ENCODE measurements at regions not wholly inside any gene's neighbourhood (a gene's known extent, or its start where the extent isn't known, plus 50 kb on each side); places are given as distances from the start of the nearest gene placed in this dataset.
"Not testable (repeated sequence)": the region's sequence is repeated elsewhere in the genome, so short reads cannot be mapped to it uniquely, and the experiment has no call there.

DNA sequence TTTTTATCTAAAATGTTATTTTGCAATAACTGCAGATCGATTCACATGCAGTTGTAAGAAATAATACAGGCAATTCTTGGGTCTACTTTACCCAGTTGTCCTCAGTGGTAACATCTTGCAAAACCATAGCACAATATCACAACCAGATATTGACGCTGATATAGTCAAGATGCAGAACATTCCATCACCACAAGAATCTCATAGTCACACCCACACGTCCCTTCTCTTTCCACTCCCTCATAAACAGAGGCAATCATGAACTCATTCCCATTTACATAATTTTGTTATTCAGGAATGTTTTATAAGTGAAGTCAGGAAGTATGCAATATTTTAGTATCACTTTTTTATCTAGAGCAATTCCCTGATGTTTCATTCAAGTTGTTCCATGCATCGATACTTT lies 797.5 kb upstream of the RAB6C start:
- no peak for DNase-seq (ENCODE audit: low read depth)

- DNase-seq (ENCODE audit: low read depth): no peak
Observed at GRCh38 chr2:129187343-129187742, 792.1 kb upstream of the RAB6C start.

GRCh38 chr2:129188451-129188850 lies 791.0 kb upstream of the RAB6C start:
- no peak for DNase-seq (ENCODE audit: low read depth)

DNA sequence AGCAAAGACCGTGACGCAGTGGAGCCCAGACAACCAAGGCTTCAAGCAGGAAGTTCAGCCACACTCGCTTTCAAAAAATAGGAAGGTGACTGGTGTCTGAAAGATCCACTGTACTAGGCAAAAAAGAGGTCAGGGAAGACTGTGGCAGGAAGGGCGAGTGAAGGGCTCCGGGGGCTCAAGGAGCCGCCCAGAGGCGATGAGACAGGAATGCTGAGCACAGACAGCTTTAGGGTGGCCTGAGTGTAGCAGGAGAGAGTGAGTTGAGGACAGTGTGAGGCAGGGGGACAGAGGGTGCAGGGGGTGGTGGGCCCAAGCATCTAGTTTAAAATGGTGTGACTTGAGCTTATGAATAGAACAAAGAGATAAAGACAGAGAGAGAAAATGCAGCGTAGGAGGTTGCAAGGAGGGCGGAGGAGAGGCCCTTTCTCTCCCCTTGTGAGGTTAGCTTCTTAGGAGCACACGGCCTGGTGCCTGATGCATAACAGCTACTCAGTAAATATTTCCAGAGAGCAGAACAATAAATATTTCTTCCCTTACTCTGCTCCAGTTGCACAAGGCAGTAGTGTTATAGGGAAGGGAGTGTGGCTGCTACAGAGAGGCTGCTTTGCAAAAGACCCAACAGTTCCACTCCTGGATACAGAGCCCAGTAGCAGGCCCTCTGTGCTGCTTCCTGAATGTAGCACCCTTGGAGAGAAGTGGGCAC lies 789.7 kb upstream of the RAB6C start:
- no peak for DNase-seq (ENCODE audit: low read depth)

- no peak for DNase-seq (ENCODE audit: low read depth)
Observed at GRCh38 chr2:129190494-129190893, 789.0 kb upstream of the RAB6C start.

- DNase-seq (ENCODE audit: low read depth): peak; percentile 7
Observed at GRCh38 chr2:129191530-129191929, 787.9 kb upstream of the RAB6C start.

DNA sequence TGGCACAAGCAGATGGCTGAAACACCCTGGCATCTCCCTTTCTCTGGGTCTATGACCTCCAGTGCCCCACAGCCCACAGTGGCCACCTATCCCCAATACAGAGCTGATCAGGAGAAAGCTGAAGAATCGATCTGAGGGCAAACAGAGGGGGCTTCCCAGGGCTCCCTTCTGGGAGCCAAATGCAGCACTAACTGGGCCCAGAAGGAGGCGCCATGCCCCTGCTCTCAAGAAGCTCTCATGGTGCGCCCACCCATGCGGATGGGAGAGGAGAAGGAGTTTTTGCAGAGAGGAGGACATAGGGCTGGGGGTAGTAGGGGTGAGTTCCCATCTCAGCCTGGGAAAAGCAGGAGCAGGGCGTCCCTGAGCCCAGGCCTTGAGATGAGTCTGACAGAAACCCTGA lies 787.3 kb upstream of the RAB6C start:
- no peak for DNase-seq (ENCODE audit: low read depth)

DNA sequence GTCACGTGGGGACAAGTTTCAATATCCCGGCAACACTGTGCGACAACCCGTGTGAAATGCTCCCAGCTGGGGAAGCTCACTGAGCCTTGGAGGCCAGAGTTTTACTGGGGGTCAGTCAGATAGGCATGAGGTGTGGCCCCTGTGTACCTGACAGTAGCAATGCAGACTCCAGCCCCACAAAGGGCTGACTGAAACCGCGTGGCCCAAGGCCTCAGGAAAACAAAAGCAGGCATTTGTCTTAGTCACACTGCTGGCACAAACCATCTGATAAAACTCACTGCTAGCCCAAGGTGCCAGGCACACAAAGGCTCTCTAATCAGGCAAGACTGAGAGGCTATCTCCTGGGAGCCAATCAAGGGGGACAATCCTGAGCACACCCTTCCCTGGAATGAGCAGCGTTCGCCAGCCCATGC lies 786.6 kb upstream of the RAB6C start:
- DNase-seq (ENCODE audit: low read depth): no peak

- DNase-seq (ENCODE audit: low read depth): no peak
Observed at GRCh38 chr2:129193961-129194360, 785.5 kb upstream of the RAB6C start.

GRCh38 chr2:129199501-129199900 lies 780.0 kb upstream of the RAB6C start:
- DNase-seq (ENCODE audit: low read depth): no peak

DNA sequence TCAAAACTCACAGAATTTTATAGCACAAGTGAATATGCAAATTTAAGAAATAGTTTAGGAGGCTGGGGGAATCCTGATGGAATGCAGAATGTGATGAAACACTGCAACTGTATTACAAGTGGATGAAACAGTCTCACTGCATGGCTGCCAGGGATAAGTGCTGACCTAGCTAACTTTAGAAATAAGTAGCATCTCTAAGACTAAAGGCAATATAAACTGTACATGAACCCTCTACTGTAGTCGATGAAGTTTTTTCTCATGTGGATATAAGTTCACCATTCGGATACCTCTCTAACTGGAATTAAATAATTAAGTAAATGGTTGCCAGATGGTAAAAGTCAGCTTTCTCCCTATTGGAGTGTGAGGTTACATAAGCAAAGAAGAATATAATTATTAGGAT lies 777.8 kb upstream of the RAB6C start:
- no peak for DNase-seq (ENCODE audit: low read depth)

GRCh38 chr2:129203331-129203730 lies 776.1 kb upstream of the RAB6C start:
- DNase-seq (ENCODE audit: low read depth): no peak

DNA sequence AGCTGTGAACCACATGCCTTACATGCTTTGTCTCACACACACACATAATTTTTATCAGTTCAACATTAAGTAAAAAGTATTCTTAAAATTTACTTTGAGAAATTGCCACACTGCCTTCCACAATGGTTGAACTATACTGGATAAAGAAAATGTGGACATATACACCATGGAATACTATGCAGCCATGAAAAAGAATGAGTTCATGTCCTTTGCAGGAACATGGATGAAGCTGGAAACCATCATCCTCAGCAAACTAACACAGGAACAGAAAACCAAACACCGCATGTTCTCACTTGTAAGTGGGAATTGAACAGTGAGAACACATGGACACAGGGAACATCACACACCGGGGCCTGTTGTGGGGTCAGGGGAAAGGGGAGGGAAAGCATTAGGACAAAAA lies 774.9 kb upstream of the RAB6C start:
- not testable (repeated sequence) for DNase-seq (ENCODE audit: low read depth)

DNA sequence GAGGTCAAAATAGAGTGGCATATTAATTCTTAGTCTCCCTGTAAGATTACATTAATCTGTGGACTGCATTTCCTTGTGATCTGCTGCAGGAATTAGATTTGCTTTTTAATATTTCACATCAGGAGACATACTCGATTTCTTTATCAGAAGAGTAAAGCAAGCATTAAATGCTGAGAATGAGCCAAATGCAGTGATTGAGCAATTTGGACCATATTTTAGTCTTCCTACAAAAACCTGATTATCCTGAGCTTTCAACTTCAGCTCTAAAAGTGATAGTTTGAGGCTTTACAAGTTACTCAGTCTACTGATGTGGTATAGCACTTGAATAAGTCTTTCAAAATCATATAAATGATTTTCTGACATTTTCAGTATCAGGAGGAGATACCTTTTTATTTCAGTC lies 774.3 kb upstream of the RAB6C start:
- DNase-seq (ENCODE audit: low read depth): no peak

GRCh38 chr2:129205766-129206165 lies 773.7 kb upstream of the RAB6C start:
- no peak for DNase-seq (ENCODE audit: low read depth)

DNA sequence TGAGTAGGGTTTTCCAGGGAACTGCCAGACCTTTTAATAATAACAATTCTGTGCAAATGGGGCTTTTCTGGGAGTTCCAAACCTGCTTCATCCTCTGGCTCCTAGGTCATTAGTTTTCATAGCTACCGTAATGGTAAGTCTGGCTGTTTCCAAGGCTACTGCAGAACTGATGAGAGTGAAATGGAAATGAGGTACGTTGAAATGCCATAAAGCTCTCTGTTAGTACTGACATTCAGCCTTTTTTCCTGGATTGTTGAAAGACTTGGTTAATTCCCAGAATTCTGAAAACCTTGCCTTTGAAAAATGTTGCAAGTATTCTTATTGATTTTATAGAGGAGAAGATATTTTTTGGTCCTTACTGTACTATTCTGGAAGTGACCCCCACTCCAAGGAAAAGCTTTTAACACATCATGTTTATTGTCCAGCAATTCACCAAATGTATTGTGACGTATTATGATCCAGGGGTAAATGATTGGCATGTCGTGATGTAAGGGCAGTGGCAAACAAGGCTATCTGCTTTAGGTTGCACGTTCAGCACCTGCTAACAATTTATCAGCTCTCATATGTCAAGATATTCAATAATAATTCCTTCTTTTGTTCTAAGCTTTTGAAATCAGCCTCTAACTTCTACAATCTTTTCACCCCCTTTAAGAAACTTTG lies 767.0 kb upstream of the RAB6C start:
- DNase-seq (ENCODE audit: low read depth): no peak

DNA sequence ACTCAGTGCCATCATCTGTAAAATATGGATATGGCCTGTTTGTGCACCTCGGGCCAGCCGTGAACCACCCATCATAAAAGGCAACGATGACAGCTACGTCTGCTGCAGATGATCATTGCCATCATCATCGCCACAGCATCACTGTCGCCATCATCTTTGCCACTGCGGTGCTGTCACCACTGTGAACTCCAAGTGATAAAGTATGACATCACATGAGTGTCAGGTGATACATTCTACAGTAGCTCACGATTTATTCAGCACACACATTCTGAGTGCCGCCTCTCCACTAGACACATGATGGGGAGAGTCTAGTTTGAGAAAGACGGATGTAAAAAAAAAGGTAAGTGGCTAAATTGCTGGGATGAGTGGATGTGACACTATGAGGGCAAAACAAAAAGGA lies 755.4 kb upstream of the RAB6C start:
- no peak for DNase-seq (ENCODE audit: low read depth)

GRCh38 chr2:129224486-129224885 lies 755.0 kb upstream of the RAB6C start:
- DNase-seq (ENCODE audit: low read depth): no peak

DNA sequence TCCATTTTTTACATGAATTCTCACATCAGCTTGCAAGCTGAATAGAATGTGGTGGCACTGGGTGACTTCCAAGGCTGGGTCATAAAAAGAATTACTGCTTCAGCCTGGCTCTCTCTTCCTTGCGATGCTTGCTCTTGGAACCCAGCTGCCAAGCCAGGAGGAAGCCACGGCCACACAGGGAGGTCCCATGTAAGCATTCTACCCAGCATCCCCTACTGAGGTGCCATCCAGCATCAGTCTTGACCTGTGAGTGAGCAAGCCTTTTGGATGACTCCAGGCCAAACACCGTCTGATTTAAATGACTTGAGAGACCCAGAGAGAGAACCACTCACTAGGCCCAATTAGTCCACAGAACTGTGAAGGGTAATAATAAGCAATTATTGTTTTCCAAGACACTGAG lies 750.3 kb upstream of the RAB6C start:
- DNase-seq (ENCODE audit: low read depth): no peak

- no peak for DNase-seq (ENCODE audit: low read depth)
Observed at GRCh38 chr2:129229830-129230441, 749.5 kb upstream of the RAB6C start.

DNA sequence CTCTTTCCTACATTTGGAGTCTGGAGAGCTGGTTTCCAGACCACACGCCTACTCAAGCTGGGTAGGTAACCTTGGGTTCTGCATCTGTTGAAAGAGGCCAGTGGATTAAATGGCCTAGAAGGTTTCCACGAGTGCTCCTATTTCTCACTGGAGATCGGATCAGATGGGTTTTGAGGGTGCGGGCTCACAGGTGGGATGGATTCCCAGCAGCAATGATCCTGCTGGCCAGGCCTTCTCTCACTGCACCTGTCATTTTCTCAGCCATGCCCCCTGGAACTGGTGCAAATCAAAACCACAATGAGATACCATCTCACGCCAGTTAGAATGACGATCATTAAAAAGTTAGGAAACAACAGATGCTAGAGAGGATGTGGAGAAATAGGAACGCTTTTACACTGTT lies 747.5 kb upstream of the RAB6C start:
- DNase-seq (ENCODE audit: low read depth): no peak

- DNase-seq (ENCODE audit: low read depth): no peak
Observed at GRCh38 chr2:129233166-129233565, 746.3 kb upstream of the RAB6C start.

GRCh38 chr2:129233751-129234406 lies 745.6 kb upstream of the RAB6C start:
- no peak for DNase-seq (ENCODE audit: low read depth)
